Astrocyte of the cerebellum (primary cell): ENCODE measurements at regions not wholly inside any gene's neighbourhood (a gene's known extent, or its start where the extent isn't known, plus 50 kb on each side); places are given as distances from the start of the nearest gene placed in this dataset.
A peak's percentile ranks its signal among the peaks of the same experiment; 100 is the strongest.
"Not testable (repeated sequence)": the region's sequence is repeated elsewhere in the genome, so short reads cannot be mapped to it uniquely, and the experiment has no call there.

ENCODE experiments used
- DNase-seq: peaks from one replicate; pipeline ENCODE4 v3.0.0-alpha.2; 2011; ENCODE audit warnings: low read depth
- H3K4me3 ChIP-seq: 2 replicates; pipeline ENCODE4 v1.5.1; 2011; ENCODE audit warnings: mild to moderate bottlenecking, low read depth, low read length, moderate library complexity
- CTCF ChIP-seq: IDR thresholded peaks from 2 replicates; pipeline ENCODE4 v1.5.1; 2012; ENCODE audit warnings: low read length, low read depth, moderate library complexity, mild to moderate bottlenecking; ENCODE audit errors: missing control alignments
- in situ Hi-C: cut with HindIII; loops from 2 replicates; pipeline ENCODE4 v1.10.0; 2017; ENCODE audit warnings: low sequenced_read_pairs

GRCh38 chr11:82041764-82042163 is 691.9 kb downstream of the FAM181B start:
- DNase-seq = no peak
- in situ Hi-C loops = no loop called here

DNA sequence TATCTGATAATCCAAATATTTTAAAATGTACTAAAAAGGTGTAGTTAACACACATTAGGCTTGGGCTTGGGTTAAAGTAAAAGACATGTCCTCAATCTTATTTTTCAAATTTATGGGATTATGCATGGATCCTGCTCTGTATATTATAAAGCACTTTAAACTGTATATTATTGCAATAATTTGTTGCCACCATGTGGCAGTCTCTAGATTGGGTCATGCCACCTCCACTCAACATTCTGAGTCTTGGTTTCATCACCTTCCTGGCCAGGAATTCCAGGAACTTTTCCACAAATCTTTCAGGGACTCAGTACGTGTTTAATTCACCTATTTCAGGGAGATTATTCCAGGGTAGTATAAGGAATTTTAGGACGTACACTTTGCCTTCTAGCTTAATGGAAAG is 695.5 kb downstream of the FAM181B start:
- TF ChIP-seq CTCF = peak; percentile 9
- DNase-seq = no peak
- no peak overlapping the region for H3K4me3 ChIP-seq
- in situ Hi-C loops = no loop called here

More at GRCh38 chr11:82041764-82042163, 691.9 kb downstream of the FAM181B start:
- TF ChIP-seq CTCF = no peak
- H3K4me3 ChIP-seq = no peak overlapping the region

- in situ Hi-C loops = no loop called here
- TF ChIP-seq CTCF = no peak
These were observed 699.1 kb downstream of the FAM181B start for GRCh38 chr11:82034527-82034926.

DNA sequence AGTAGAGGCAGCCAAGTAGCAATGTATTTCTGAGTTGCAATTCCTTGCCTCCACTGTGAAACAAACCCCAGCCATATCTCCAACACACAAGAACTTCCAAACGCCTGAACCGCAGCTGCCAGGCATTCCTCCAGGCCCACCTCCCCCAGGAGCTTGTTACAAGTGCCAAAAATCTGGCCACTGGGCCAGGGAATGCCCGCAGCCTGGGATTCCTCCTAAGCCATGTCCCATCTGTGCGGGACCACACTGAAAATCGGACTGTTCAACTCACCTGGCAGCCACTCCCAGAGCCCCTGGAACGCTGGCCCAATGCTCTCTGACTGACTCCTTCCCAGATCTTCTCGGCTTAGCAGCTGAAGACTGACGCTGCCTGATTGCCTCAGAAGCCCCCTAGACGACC is 706.3 kb downstream of the FAM181B start:
- in situ Hi-C loops, DNase-seq: not testable (repeated sequence)

More at GRCh38 chr11:82034527-82034926, 699.1 kb downstream of the FAM181B start:
- DNase-seq = no peak
- no peak overlapping the region for H3K4me3 ChIP-seq

DNA sequence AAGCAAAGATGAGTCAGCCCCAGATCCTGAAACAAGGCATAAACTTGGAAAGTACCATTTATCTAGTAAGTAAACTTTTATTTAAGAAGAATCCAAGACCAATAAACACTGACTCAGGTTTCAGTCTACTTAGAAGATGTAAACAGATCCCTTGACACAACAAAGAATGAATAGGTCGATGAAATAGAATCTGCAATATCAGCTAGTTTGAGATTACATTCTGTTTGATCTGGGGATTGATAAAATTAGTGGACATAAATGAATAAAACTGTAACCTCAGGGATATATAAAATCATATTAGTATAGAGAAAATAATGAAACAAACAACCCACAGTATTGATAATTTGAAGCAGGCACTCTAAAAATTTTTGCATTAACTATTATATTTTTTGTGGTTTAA is 708.9 kb downstream of the FAM181B start:
- DNase-seq = no peak
- in situ Hi-C loops = no loop called here
- TF ChIP-seq CTCF = no peak
- no peak overlapping the region for H3K4me3 ChIP-seq

More for the DNA sequence above, 706.3 kb downstream of the FAM181B start:
- not testable (repeated sequence) for H3K4me3 ChIP-seq

DNA sequence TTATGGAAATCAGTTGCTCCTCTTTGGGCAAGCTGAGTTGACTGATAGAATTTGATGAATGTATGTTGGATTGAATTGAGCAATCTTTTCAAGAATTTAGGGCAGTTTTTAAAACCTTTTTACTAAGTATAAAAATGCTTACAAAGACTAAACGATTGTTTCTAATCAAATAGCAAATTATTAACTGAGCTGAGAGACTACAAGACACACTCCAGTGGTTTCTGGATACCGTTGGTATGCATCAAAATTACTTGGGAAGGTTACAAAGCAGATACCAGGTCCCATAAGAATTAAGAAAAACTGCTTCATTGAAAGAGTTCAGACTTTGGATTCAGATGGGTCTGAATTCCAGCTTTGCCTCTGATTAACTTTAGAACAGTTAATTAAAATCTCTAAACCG is 721.4 kb downstream of the FAM181B start:
- in situ Hi-C loops = no loop called here

GRCh38 chr11:82009133-82009532 is 724.5 kb downstream of the FAM181B start:
- no peak for DNase-seq
- TF ChIP-seq CTCF = no peak
- in situ Hi-C loops = no loop called here
- no peak overlapping the region for H3K4me3 ChIP-seq

More for the DNA sequence above, 721.4 kb downstream of the FAM181B start:
- DNase-seq = no peak
- no peak overlapping the region for H3K4me3 ChIP-seq
- no peak for TF ChIP-seq CTCF
